Mesenchymal stem cell (in vitro differentiated cells and primary cell): ENCODE measurements at regions not wholly inside any gene's neighbourhood (a gene's known extent, or its start where the extent isn't known, plus 50 kb on each side); places are given as distances from the start of the nearest gene placed in this dataset.

Experiments used
- DNase-seq: peaks from one replicate; pipeline ENCODE4 v3.0.0-alpha.2; 2013
- H2AFZ ChIP-seq: one replicate; pipeline ENCODE4 v1.6.1; 2013; ENCODE audit warnings: low read depth, mild to moderate bottlenecking, control low read depth, inconsistent platforms, low read length, moderate library complexity
- H2AK5ac ChIP-seq: 2 replicates; pipeline ENCODE4 v1.6.1; 2013; ENCODE audit warnings: low read length, moderate library complexity, mild to moderate bottlenecking, inconsistent platforms; ENCODE audit not compliant: severe bottlenecking
- H2BK120ac ChIP-seq: one replicate; pipeline ENCODE4 v1.6.1; 2013; ENCODE audit warnings: low read depth, mild to moderate bottlenecking, inconsistent platforms, low read length, moderate library complexity
- H2BK12ac ChIP-seq, 2 experiments: one replicate each; pipeline ENCODE4 v1.6.1; 2013; ENCODE audit warnings: inconsistent platforms in 2 of 2, low read length in 2 of 2, mild to moderate bottlenecking in 2 of 2, moderate library complexity in 2 of 2, control low read depth in 1 of 2
- H2BK15ac ChIP-seq: one replicate; pipeline ENCODE4 v1.6.1; 2013; ENCODE audit warnings: mild to moderate bottlenecking, low read depth, inconsistent platforms; ENCODE audit not compliant: poor library complexity, severe bottlenecking
- H2BK5ac ChIP-seq: 2 replicates; pipeline ENCODE4 v1.6.1; 2013; ENCODE audit warnings: low read depth, mild to moderate bottlenecking, low read length, control low read depth, inconsistent platforms; ENCODE audit not compliant: poor library complexity, severe bottlenecking
- H3K14ac ChIP-seq, 2 experiments: one replicate each; pipeline ENCODE4 v1.6.1; 2013; ENCODE audit warnings: inconsistent platforms in 2 of 2, low read length in 2 of 2, control low read depth in 1 of 2, mild to moderate bottlenecking in 1 of 2, moderate library complexity in 1 of 2
- H3K18ac ChIP-seq, 2 experiments: one replicate each; pipeline ENCODE4 v1.6.1; 2013; ENCODE audit warnings: inconsistent platforms in 2 of 2, low read length in 2 of 2, control low read depth in 1 of 2, low read depth in 1 of 2, mild to moderate bottlenecking in 1 of 2
- H3K23ac ChIP-seq, 2 experiments: one replicate each; pipeline ENCODE4 v1.6.1; 2013; ENCODE audit warnings: inconsistent platforms in 2 of 2, low read length in 2 of 2, mild to moderate bottlenecking in 2 of 2, moderate library complexity in 2 of 2, control low read depth in 1 of 2
- H3K27ac ChIP-seq: 2 replicates; pipeline ENCODE4 v1.5.1; 2013; ENCODE audit warnings: mild to moderate bottlenecking, moderate library complexity, low read length, control low read depth, inconsistent platforms; ENCODE audit not compliant: poor library complexity, severe bottlenecking
- H3K27me3 ChIP-seq, 2 experiments: 2 replicates each; pipeline versions ENCODE4 v1.6.1 to v1.7.0; 2013; ENCODE audit warnings: low read length in 2 of 2, mild to moderate bottlenecking in 2 of 2, moderate library complexity in 2 of 2, control low read depth in 1 of 2, inconsistent platforms in 1 of 2; ENCODE audit not compliant: control insufficient read depth in 1 of 2, insufficient read depth in 1 of 2
- H3K36me3 ChIP-seq, 2 experiments: 2 replicates each; pipeline versions ENCODE4 v1.6.1 to v1.7.0; 2013; ENCODE audit warnings: low read length in 2 of 2, control low read depth in 1 of 2, inconsistent platforms in 1 of 2, low read depth in 1 of 2, mild to moderate bottlenecking in 1 of 2; ENCODE audit not compliant: insufficient read depth in 2 of 2, control insufficient read depth in 1 of 2
- H3K4ac ChIP-seq, 2 experiments: one replicate each; pipeline ENCODE4 v1.6.1; 2013; ENCODE audit warnings: inconsistent platforms in 2 of 2, low read length in 2 of 2, mild to moderate bottlenecking in 2 of 2, moderate library complexity in 2 of 2, control low read depth in 1 of 2, low read depth in 1 of 2
- H3K4me1 ChIP-seq: 2 replicates; pipeline ENCODE4 v1.6.1; 2013; ENCODE audit warnings: low read depth, low read length, control low read depth; ENCODE audit not compliant: control insufficient read depth, insufficient read depth
- H3K4me2 ChIP-seq: 2 replicates; pipeline ENCODE4 v1.6.1; 2013; ENCODE audit warnings: low read length, mild to moderate bottlenecking, inconsistent platforms; ENCODE audit not compliant: poor library complexity, severe bottlenecking
- H3K4me3 ChIP-seq, 2 experiments: 2 replicates each; pipeline versions ENCODE4 v1.5.1 to v1.7.0; 2013; ENCODE audit warnings: low read length in 2 of 2, mild to moderate bottlenecking in 2 of 2, control low read depth in 1 of 2, low read depth in 1 of 2; ENCODE audit not compliant: insufficient read depth in 1 of 2
- H3K79me1 ChIP-seq: replicated peaks from 2 replicates; pipeline ENCODE4 v1.6.1; 2013; ENCODE audit warnings: mild to moderate bottlenecking, control low read depth, low read length, inconsistent platforms; ENCODE audit not compliant: poor library complexity, severe bottlenecking
- H3K9ac ChIP-seq: 2 replicates; pipeline ENCODE4 v1.7.0; 2013; ENCODE audit warnings: mild to moderate bottlenecking, low read length, moderate library complexity
- H3K9me3 ChIP-seq: 2 replicates; pipeline ENCODE4 v1.7.0; 2013; ENCODE audit warnings: mild to moderate bottlenecking, low read length; ENCODE audit not compliant: control insufficient read depth
- H4K8ac ChIP-seq: one replicate; pipeline ENCODE4 v1.6.1; 2013; ENCODE audit warnings: inconsistent platforms, mild to moderate bottlenecking, low read length, moderate library complexity
- H4K91ac ChIP-seq: one replicate; pipeline ENCODE4 v1.6.1; 2013; ENCODE audit warnings: mild to moderate bottlenecking, low read length, inconsistent platforms
- WGBS: methylation state at CpG from one replicate; pipeline ENCODE4 v1.1.7; 2013; ENCODE audit warnings: mixed read lengths; 5-methylcytosine and 5-hydroxymethylcytosine counted together

DNA sequence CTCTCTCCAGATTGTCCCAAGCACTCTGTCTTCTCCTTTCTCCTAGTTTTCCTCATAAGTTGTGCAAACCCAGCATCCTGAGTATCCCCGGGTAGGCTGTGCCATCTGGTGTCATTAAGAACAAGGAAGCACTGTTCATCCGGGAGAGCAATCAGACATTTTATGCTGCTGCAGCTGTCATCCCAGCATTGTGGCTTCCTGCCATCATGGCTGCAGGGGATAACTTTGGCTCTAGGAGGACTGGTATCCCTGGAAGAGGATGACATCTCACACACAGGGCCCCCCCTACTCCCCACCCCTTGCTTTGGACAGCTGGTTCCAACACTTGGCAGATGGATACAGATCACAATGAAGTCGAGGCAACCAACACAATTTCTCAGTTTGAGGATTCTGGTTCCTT, 1195.1 kb upstream of the MAP3K7 start:
- Histone ChIP-seq H4K8ac (no peak overlapping the region), H3K14ac (no peak overlapping the region), H3K4ac (no peak overlapping the region), H3K4me2 (no peak overlapping the region), H2AK5ac (no peak overlapping the region), H3K9ac (no peak overlapping the region), H3K79me1 (no peaks in the 10 kb centered on the region), H2BK15ac (no peak overlapping the region), H3K23ac (no peak overlapping the region), H3K9me3 (no peaks in the 10 kb centered on the region), H2BK120ac (no peak overlapping the region), H2BK12ac (no peak overlapping the region), H3K27me3 (no peaks in the 10 kb centered on the region), H4K91ac (no peak overlapping the region), H3K36me3 (no peaks in the 10 kb centered on the region), H3K4me3 (no peak overlapping the region), H2AFZ (no peak overlapping the region), H3K4me1 (no peaks in the 10 kb centered on the region), H3K27ac (no peak overlapping the region), H3K18ac (no peak overlapping the region), H2BK5ac (no peak overlapping the region)
- no peak for DNase-seq
- 83% methylated on average over 3 of the region's 3 CpGs for WGBS

DNA sequence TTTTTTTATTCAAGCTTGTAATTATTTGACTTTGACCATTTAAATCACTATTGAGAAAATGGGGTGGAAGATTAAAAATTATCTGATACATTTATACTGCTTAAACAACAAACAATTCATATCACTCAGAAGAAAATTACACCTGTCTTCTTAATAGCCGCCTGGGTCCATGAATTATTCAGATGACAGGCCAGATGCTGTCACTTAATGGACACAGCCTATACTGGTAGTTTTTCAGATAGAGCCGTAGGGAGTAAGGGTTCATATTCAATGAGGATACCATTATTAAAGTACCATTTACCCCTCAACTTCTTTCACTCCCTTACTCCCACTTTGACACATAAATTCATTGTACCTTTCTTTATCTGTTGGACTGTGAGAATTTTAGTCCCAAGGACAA, 1193.4 kb upstream of the MAP3K7 start:
- no peaks in the 10 kb centered on the region for H3K4me1 ChIP-seq
- DNase-seq: no peak
- 100% methylated on average over 1 of the region's 2 CpGs for WGBS
- H4K91ac ChIP-seq: no peak overlapping the region
- H3K27me3 ChIP-seq: no peaks in the 10 kb centered on the region
- H3K9ac ChIP-seq: no peak overlapping the region
- H3K27ac ChIP-seq: no peak overlapping the region
- no peak overlapping the region for H3K4ac ChIP-seq
- H4K8ac ChIP-seq: no peak overlapping the region
- H2BK120ac ChIP-seq: no peak overlapping the region
- H2BK5ac ChIP-seq: no peak overlapping the region
- H3K4me3 ChIP-seq: no peak overlapping the region
- H3K23ac ChIP-seq: no peak overlapping the region
- H3K9me3 ChIP-seq: peaks cover 11% of the 10 kb centered on the region
- H2BK12ac ChIP-seq: no peak overlapping the region
- no peaks in the 10 kb centered on the region for H3K79me1 ChIP-seq
- no peak overlapping the region for H2AFZ ChIP-seq
- H2BK15ac ChIP-seq: no peak overlapping the region
- no peaks in the 10 kb centered on the region for H3K36me3 ChIP-seq
- H3K18ac ChIP-seq: no peak overlapping the region
- no peak overlapping the region for H2AK5ac ChIP-seq
- no peak overlapping the region for H3K14ac ChIP-seq
- no peak overlapping the region for H3K4me2 ChIP-seq

DNA sequence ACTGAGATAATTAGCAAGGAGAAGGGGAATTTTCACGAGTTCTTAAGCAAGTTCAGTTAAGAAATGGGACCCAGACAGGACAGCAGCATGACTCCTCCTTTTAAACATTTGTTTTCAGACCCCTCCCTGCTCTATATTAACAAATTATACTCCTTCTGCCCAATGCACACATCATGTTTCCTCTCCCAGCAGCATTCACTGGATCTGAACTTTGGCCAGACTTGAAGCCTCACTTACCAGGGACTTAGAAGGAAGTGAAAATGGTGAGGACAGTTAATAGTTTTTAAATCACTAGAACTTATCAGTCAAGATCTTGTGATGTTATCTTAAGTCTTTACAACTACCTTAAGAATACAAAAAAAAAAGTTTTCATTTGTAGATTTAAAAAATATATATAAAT, 1174.7 kb upstream of the MAP3K7 start:
- H3K27ac ChIP-seq: no peak overlapping the region
- no peak overlapping the region for H2AFZ ChIP-seq
- 58% methylated on average over 1 of the region's 1 CpG for WGBS
- H2BK5ac ChIP-seq: no peak overlapping the region
- no peak overlapping the region for H4K91ac ChIP-seq
- H3K4me3 ChIP-seq: no peak overlapping the region
- H4K8ac ChIP-seq: no peak overlapping the region
- H3K9me3 ChIP-seq: no peaks in the 10 kb centered on the region
- no peak overlapping the region for H3K23ac ChIP-seq
- H3K4me1 ChIP-seq: no peaks in the 10 kb centered on the region
- no peak overlapping the region for H3K14ac ChIP-seq
- no peak overlapping the region for H2BK15ac ChIP-seq
- H3K18ac ChIP-seq: no peak overlapping the region
- H3K79me1 ChIP-seq: no peaks in the 10 kb centered on the region
- no peaks in the 10 kb centered on the region for H3K36me3 ChIP-seq
- no peak overlapping the region for H3K9ac ChIP-seq
- no peak overlapping the region for H3K4ac ChIP-seq
- H2BK120ac ChIP-seq: no peak overlapping the region
- no peak for DNase-seq
- H2AK5ac ChIP-seq: no peak overlapping the region
- no peak overlapping the region for H3K4me2 ChIP-seq
- H2BK12ac ChIP-seq: no peak overlapping the region
- H3K27me3 ChIP-seq: no peaks in the 10 kb centered on the region

DNA sequence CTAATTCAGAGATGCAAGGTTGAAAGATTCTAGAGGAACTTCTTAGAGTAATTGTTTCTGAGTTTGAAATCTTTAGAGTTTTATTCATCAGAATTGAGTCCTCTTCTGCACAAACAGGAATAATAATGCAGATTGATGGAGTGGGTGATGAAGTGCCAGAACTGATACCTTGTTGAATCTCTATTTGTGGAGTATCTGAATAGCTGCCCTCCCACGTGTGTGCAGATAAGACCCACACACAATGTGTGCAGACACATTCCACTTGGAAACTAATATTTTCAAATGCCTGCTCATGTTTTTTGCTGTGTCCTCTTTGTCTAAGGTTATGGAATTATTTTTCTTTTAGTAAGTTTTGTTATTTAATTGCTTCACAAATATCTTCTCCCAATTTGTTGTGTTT, 1167.8 kb upstream of the MAP3K7 start:
- Histone ChIP-seq H2AK5ac (no peak overlapping the region), H2BK15ac (no peak overlapping the region), H3K23ac (no peak overlapping the region), H2BK120ac (no peak overlapping the region), H3K9ac (no peak overlapping the region), H3K18ac (no peak overlapping the region), H3K4me3 (no peak overlapping the region), H2BK12ac (no peak overlapping the region), H3K36me3 (no peaks in the 10 kb centered on the region), H3K27ac (no peak overlapping the region), H3K4me2 (no peak overlapping the region), H3K27me3 (no peaks in the 10 kb centered on the region), H3K4ac (no peak overlapping the region), H2BK5ac (no peak overlapping the region), H3K79me1 (no peaks in the 10 kb centered on the region), H2AFZ (no peak overlapping the region), H3K9me3 (peaks cover 3% of the 10 kb centered on the region), H4K8ac (no peak overlapping the region), H4K91ac (no peak overlapping the region), H3K4me1 (no peaks in the 10 kb centered on the region), H3K14ac (no peak overlapping the region)
- WGBS: no CpG with 5 or more reads among the region's 1 CpG
- DNase-seq: no peak
